ENCODE measurements at regions not wholly inside any gene's neighbourhood (a gene's known extent, or its start where the extent isn't known, plus 50 kb on each side); places are given as distances from the start of the nearest gene placed in this dataset.
"Not testable (repeated sequence)": the region's sequence is repeated elsewhere in the genome, so short reads cannot be mapped to it uniquely, and the experiment has no call there.

DNA sequence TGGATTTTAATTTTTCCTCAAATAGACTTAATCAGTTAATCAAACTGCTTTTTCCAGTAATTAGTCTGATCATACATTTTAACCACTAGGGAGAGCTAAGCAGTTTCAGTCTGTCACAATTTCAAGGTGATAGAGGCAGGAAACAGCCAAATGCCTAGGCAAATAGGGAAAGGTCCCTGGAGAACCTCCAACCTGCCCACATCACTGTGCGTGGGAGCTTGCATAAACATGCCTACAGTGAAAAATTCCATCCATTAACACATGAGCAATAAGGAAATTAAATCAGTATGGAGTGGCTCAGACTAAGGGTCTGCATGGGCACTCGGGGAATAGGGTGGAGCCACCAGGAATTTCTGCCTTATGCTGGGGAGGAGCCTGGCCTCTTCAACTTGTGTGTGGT is 74.6 kb downstream of the AASDHPPT start:
- FAIRE-seq = no peak

DNA sequence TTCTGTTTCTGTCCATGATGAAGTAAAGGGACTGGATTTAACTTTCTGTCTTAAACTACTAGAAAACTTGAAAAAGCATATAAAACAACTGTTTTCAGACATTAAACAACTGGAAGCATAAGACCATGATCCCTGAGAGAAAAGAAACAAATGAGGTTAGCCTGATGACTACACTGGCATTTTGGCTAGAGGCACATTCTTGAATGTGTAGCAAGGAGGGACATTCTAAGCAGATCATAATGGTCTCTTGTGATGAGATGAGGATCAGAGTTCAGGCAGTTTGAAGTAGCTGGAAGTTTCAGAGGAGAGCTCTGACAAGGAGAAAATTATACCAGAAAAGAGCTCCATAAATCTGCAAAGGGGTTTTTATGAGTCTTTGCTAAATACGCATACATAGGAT is 75.4 kb downstream of the AASDHPPT start:
- no peak for FAIRE-seq

DNA sequence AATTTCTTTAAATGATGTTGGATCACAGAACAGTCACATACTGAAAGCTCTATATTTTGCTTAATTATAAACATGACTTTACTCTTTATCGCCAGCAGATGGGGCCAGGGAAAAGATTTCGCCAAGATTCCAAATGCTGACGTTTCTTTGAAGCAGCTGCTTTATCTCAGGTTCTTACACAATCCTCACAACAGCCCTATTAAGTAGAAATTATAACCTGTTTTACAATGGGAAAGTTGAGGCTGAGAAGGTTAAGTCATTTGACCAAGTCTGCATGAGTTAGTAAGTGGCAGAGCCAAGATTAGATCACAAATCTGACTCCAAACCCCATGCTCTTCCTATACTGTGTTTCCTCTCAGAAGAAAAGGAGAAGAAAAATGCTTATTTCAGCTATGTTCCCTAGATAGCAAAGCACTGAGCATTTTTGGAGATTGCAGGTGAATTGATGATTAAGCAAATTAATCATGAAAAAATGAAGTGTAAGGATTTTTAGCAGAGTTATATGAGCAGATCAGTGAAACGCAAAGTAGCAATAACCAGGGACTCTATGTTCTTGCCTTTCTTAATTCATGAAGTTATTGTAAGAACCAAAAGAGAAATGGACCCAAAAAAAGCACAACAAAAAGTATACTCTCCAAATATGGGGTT is 79.0 kb downstream of the AASDHPPT start:
- FAIRE-seq = peak; percentile 96

DNA sequence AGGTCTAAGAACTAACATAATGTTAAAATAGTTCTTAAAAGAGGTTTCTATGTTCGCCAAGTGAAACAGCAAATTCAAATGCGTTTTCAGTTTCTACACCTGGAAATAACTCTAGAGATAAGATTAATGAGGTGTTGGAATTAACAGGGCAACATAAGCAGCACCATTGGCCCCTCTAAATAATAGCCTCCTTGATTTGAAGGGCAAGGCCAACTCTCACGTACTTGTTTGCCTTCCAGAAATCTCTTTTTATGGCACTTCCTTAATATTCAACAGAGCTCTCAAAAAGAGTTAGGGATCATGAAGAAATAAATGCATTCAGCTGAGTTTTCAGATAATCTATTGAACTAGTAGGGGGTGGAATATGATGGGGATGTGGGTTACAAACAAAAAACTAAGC is 80.9 kb downstream of the AASDHPPT start:
- no peak for FAIRE-seq

DNA sequence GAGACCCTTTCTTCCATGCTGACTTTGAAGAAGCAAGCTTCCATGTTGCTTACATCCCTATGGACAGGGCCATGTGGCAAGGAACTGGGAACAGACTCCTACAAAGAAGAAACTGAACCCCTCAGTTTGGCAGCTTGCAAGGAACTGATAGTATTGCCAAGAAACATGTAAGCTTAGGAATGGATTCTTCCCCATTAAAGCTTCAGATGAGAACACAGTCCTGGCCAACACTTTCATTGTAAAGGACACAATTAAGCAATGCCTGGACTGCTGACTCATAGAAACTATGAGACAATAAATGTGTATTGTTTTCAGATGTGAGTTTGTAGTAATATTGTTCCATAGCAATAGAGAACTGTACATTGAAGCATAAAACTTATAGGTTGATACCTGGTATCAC is 82.4 kb downstream of the AASDHPPT start:
- FAIRE-seq = no peak

DNA sequence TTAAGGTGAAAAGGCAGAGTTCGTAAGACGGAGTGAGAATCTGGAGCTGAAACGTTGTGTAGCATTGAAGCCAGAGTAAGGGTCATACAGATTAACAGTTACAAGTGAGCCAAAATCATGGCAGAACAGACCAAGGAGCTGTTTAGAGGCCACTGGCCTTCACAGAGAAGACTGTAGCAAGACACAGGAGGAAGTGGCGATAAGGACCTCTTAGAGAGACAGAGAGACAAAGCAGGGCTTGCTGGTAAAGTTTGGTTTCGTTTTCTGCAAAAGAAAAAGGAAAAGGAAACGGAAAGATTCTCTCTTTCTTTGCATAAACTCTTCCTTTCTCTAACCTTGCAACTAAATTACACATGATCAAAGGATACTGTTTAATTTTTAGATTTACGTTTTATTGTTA is 83.0 kb downstream of the AASDHPPT start:
- FAIRE-seq = no peak

DNA sequence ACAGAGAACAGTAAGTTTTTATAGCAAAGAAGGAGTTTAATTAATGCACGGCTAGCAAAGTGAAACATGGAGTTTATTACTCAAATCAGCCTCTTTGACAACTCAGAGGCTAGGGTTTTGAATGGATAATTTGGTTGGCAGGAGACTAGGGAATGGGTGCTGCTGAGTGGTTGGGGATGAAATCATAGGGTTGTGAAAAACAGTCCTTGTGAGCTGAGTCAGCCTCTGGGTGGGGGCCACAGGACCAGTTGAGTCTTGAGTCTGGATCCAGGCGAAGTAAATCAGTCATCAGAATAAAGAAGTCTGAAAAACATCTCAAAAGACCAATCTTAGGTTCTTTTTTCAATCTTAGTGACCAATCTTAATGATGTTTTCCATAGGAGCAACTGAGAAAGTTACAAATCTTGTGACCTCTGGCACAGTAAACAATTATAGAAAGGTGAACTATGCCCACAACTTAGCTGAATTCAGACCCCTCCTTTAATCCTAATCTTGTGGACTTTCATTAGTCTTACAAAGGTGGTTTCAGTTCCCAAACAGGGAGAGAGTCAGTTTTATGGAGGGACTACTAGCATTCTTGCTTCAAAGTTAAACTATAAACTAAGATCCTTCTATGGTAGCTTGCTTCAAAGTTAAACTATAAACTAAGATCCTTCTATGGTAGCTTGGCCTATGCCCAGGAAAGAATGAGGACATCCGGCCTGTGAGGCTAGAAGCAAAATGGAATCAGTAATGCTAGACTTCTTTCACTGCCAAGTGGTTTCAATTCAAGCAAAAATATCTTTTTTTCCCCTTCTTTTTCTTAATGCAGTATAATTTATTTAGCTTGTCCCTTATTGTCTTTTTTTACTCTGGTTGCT is 84.5 kb downstream of the AASDHPPT start:
- no peak for FAIRE-seq

DNA sequence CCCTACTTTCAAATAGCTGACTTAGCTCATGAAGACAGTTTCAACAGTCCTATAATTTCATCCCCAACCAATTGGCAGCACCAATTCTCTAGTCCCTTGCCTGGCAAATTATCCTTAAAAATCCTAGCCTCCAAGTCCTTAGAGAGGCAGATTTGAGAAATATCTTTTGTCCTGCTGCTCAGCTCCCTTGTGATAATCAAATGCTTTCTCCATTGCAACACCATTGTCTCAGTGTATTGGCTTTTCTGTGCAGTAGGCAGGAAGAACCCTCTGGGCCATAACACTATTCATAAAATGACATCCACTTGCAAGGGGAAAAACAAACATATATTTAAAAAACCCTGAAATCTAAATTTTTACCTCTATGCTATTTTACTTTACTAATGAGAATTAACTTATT is 89.6 kb downstream of the AASDHPPT start:
- no peak for FAIRE-seq

DNA sequence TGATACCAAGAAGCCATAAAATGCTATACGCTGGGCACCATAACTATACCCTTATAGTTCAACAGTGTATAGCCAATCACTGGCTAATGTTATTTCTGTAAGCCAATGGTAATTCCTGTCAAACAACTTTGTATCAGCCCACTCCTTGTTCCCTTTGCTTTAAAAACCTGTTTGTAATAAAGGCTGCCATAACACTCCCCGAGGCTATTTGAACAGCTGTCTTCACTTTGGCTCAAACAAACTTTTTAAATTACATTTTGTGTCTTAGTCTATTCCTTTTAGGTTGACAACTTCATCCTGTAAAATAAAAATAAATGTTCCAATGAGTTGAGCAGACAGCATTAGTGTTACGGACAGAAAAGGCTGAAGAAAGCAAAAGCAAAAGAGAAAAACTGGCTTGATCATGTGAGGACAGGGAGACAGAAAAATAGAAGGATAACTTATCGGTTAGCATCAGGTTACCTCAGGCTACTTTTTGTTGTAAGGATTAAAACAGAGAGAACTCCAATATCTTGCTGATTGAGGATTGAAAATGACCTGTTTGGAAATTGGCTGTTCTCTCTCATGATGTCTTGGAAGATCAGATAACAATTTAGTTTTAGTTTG is 95.0 kb downstream of the AASDHPPT start:
- no peak for FAIRE-seq

DNA sequence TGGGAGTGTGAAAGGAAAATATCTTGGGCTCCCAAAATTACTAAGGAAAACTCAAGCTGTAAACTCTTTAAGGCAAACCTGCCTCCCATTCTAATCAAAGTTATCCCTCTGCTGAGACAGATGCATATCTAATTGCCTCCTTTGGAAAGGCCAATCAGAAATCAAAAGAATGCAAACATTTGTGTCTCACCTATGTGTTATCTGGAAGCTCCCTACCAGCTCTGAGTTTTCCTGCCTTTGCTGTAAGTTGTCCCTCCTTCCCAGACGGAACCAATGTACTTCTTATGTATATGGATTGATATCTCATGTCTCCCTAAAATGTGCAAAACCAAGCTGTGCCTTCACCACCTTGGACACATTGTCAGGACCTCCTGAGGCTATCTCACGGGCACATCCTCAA is 95.8 kb downstream of the AASDHPPT start:
- no peak for FAIRE-seq

DNA sequence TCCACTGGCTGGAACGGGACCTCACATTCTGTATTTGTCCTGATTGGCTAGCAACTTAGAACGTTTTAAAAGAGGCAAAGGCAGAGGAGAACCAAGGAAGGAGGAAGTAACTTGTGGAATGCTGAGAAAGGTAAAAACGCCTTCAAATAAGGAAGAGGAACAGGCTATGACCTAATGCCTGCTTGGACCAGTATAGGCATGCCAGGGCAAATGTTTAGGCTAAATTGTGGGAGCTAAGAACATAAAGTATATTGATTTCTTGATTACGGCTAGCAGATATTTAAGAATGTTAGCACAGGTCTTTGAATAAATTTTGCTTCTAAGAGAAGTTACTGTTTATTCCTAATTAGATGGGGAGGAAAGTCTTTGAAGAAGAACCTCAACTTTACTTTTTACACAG is 96.5 kb downstream of the AASDHPPT start:
- FAIRE-seq = not testable (repeated sequence)

DNA sequence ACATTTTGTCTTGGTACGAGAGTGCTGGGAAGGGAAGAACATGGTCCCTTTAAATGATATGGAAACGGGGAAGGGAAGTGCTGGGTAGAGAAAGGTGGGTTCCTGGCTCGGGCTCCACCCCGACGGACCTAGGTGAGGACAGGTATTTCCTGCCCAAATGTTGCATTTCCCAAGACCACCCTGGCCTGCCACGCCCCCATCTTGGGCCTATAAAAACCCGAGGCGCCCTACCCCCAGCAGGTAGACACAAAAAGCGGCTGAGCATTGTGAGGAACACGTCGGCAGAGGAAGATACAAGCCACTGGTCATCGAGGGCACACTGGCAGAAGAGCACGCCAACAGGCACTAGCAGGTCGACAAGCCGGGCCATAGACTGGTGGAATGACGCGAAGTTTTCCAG is 99.4 kb downstream of the AASDHPPT start:
- FAIRE-seq = no peak

DNA sequence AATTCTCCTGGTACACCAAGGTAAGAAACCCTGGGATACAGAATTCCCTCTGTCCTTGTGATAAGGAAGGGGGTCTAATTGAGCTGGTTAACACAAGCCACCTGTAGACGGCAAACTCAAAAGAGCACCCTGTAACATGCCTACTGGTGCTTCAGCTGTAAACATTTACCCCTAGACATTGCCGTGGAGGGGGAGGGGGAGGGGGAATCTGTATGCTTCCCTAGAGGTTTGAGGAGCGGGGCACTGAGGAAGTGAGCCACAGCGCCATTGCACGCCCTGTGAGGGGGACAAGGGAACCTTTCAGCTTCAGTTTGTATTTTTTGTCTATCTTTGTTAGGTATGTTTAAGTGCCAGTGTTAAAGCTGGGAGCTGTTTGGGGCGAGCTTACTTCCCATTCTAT is 99.8 kb downstream of the AASDHPPT start:
- FAIRE-seq = no peak

DNA sequence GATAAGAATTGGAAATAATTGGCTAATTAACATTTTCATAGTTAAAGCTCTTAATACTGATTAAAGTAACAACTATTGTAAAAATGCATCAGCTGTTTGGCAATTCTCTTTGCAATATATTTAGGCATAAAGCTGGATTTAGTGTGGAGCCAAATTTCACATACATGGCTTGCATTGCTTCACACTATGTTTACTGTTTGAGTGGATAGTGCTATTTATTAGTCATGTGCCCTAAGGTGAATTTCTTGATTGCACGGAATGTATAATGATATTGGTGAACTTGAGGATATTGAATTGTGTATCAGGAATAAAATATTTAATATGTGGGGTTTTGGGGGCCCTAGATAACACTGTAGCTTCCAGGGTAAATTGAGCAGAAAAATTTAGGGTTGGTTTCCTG is 100.9 kb downstream of the AASDHPPT start:
- FAIRE-seq = no peak

DNA sequence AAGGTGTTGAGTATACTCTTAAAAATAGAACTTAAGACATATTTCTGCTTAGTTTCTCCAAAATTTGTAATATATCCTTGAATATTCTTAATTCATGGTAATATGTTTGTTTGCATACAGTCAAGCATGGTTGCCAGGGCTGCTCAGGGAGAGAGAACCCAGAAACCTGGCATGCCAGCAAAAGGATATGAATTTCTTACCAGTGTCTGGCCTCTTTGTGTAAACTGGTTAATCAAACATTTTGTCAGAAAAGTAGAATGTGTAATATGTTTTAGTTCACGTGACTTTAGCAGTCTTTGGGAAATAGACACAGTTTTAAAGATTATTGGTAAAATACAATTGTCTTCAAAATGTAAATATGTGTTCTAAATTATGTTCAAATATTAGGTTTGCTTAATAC is 101.6 kb downstream of the AASDHPPT start:
- FAIRE-seq = no peak

DNA sequence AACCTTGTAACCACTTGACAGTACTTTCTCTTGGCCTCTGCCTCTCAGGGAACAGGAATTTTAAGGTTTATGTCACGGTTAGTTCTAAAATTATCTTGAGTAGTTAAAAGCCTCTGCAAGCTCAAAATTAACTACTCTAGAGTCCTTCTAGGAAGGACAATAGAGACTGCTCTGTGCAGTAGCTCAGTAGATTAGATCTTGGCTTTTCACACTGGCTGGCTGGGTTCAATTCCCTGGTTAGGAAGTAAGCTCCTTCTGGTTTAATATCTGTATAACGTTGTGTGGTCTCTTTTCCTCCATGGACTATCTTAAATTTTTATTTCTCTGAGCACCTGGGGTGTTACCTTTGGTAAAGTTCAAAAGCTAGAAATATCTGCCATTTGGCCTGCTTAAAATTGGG is 109.2 kb downstream of the AASDHPPT start:
- FAIRE-seq = no peak

DNA sequence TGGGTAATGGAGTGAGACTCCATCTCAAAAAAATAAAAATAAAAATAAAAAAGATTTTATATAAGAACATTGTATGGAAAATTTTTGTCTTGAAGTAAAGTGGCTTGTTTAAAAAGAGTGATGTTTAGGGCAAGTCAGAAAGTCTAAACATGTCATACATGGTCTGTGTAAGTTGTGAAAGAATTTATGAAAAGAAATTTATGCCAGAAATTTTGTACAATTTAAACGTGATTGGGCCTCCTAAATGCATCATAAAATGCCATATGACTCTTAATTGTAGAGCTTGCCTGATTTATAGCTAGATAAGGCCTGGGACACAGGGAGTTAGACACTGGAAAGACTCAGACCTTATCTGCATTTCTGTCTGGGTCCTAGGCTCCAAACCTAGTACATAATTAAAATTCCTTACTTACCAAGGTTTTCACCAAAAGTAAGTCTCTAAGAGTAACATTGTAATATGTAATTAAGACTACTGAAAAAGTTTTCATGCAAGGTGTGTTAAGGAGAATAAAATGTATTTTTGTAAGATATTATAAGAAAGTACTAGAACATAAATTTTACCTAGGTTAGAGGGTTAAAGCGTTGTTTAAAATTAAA is 110.5 kb downstream of the AASDHPPT start:
- FAIRE-seq = no peak

DNA sequence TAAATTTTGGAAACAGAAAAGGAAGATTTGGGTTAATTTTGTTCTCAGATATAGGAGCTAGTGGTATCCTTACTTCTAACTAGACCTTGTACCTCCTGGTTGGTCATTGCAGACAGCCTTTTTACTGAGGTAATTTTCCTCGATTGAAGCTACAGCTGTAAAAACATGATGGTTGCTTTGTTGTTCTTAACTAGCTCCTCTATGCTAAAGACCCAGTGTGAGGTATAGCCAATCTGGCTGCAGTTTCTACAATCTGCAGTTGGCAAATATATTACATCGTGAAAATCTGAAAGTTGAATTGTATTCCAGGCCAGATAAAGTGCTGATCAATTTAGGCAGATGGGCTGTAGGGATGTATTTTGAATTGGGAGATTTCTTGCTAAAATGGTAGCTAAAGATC is 116.5 kb downstream of the AASDHPPT start:
- FAIRE-seq = no peak

DNA sequence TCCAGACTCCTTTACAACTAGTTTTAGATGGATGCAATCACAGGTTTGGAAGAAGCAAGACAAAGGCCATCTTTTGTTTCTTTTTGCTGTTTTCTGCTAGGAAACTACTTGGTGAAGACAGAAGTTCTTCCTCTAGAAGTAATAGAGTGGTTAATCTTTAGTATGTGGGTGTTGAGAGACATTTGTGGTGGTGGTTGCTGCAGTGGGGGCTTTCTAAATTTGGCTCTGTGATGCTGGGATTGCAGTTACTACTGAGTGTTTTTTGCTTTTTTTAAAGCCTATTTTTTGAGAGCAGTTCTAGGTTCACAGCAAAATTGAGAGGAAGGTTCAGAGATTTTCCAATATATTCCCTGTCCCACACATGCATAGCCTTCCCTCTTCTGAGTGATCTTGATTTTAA is 120.0 kb downstream of the AASDHPPT start:
- FAIRE-seq = no peak

DNA sequence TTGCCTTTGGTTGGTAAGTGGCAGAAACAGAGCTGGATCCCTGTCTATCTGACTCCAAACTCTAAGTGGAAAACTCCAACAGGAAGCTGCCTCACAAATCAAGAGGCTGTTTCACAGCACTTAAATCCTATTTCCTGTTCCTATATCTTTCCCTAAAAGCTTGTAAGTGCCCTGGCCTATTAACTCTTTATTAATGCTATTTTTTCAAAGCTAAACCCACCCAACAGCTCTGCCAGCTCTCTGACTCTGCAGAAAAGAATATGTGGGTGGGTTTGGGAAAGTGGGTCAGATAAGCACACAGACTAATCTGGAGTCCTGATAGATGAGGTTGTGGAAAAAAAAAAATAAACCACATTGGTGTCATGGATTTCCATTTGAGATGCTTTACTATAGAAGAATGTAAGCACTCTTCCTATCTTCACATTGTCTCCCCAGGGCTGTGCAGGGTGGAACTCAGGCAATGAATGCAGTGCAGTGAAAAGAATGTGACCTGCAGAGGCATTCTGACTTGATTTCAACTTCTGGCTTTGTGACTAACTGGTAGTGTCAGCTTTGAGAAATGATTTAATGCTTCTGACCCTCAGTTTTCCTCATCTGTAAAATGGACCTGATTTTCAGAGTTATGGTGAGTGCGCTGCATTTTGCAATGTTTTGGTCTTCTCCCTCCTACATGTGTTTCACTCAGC is 125.6 kb downstream of the AASDHPPT start:
- no peak for FAIRE-seq

DNA sequence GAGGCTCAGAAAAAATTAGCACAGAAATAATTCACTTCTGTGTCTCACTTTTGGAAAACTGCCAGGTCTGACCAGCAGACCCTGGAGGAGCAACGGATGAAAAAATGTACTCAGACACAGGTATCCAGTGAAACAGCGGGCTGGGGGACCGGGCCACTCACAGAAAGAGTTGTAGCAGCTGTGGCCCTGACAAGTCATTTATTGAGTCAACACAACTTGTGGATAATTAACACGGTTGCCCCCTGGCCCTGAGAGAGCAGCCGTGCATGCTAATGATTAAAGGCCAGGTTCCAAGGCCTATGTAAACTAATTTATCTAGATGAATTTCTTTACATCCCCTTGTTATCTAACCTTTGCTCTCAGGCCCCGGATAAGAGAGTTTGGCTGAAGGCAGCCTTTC is 131.3 kb downstream of the AASDHPPT start:
- FAIRE-seq = no peak

DNA sequence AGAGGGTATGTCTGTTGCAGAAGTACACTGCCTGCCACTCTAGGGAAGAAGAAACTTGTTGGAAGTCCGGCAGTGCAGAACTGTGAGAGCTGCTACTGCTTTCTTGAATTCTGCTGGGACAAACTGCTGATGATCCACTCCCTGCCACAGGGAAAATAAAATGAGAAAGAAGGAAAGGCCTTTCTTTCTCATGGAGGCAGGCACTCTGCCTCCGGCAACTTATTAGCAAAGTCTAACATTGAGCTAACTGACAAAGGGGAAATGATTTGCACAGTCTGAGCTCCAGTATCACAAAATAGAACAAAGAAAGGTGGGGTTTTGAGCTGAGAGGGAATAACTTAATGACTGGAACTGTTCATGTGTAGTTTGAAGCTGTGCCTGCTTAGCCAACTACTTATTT is 134.6 kb downstream of the AASDHPPT start:
- FAIRE-seq = no peak

DNA sequence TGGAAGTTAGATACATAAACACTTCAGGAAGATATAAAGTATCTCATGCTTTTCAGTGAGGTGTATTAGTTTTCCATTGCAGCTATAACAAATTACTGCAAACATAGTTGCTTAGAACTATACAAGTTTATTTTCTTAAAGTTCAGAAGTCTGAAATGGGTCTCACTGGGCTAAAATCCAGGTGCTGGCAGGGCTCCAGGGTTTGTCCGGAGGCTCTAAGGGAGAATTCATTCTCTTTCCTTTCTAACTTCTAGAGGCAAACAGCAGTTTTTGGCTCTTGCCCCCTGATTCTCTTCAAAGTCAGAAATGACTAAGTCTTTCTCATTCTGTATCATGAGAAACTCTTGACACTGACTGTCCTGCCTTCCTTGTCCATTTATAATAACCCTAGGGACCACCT is 138.8 kb downstream of the AASDHPPT start:
- no peak for FAIRE-seq

Measured in islet of Langerhans (tissue), 1 donor.